Panc1 (cell line): ENCODE measurements at regions not wholly inside any gene's neighbourhood (a gene's known extent, or its start where the extent isn't known, plus 50 kb on each side); places are given as distances from the start of the nearest gene placed in this dataset.

Experiments used
- ATAC-seq: fragments of 200-7000 bp; cut with Tn5 transposase; 2 replicates; pipeline ENCODE4 v1.9.1; 2020; ENCODE audit warnings: mild to moderate bottlenecking, moderate library complexity
- BruUV-seq: library from RNA; stranded (reverse); fragments of 400-500 nt; replicated peaks from 2 replicates; lab custom pipeline; 2021; lab: Mats Ljungman, UMichigan
- CTCF ChIA-PET: fragments of 300-600 bp; sonication (Branson Sonifier 250); formaldehyde crosslinking; loops from one replicate; lab custom pipeline; 2022; ENCODE audit warnings: antibody characterized with exemption; lab: Charles Lee
- POLR2A ChIA-PET: fragments of 300-600 bp; sonication (Branson Sonifier 250); formaldehyde crosslinking; loops from one replicate; lab custom pipeline; 2022; ENCODE audit warnings: antibody characterized with exemption; lab: Charles Lee
- DNase-seq: peaks from one replicate; pipeline ENCODE4 v3.0.0-alpha.2; 2010; ENCODE audit warnings: low read depth, low spot score
- H3K27ac ChIP-seq: 2 replicates; pipeline ENCODE4 v1.5.1; 2011; ENCODE audit warnings: mild to moderate bottlenecking, low read length, inconsistent platforms
- H3K27me3 ChIP-seq: fragments of 200-500 bp; sonication (Bioruptor generic); 2 replicates; pipeline ENCODE4 v1.6.0; 2014; ENCODE audit warnings: low read length, inconsistent platforms; ENCODE audit not compliant: control insufficient read depth, insufficient read depth
- H3K36me3 ChIP-seq: fragments of 200-500 bp; sonication (Bioruptor generic); 2 replicates; pipeline ENCODE4 v1.5.1; 2014; ENCODE audit warnings: inconsistent platforms, mild to moderate bottlenecking, low read length, moderate library complexity; ENCODE audit not compliant: control insufficient read depth, insufficient read depth
- H3K4me1 ChIP-seq: 2 replicates; pipeline ENCODE4 v1.5.1; 2011; ENCODE audit warnings: inconsistent platforms, mild to moderate bottlenecking, low read length, moderate library complexity; ENCODE audit not compliant: control insufficient read depth, insufficient read depth
- H3K4me3 ChIP-seq, 2 experiments: 2 replicates each; pipeline ENCODE4 v1.5.1; 2011 to 2012; ENCODE audit warnings: low read depth in 2 of 2, low read length in 2 of 2, mild to moderate bottlenecking in 2 of 2, inconsistent platforms in 1 of 2, moderate library complexity in 1 of 2
- H3K9me3 ChIP-seq: fragments of 200-500 bp; sonication (Bioruptor generic); 2 replicates; pipeline ENCODE4 v1.5.1; 2014; ENCODE audit warnings: low read depth, mild to moderate bottlenecking, inconsistent platforms, low read length, moderate library complexity; ENCODE audit not compliant: control insufficient read depth, insufficient read depth
- CTCF ChIP-seq: fragments of 450-650 bp; IDR thresholded peaks from 2 replicates; pipeline ENCODE4 v1.5.1; 2017; ENCODE audit warnings: mild to moderate bottlenecking
- REST ChIP-seq, 2 experiments: IDR thresholded peaks; 2 replicates each; pipeline ENCODE4 v1.6.1; 2011 to 2012; ENCODE audit warnings: low read depth in 2 of 2, control low read depth in 1 of 2, low read length in 1 of 2, mild to moderate bottlenecking in 1 of 2, moderate library complexity in 1 of 2; ENCODE audit not compliant: insufficient read depth in 1 of 2
- TCF7L2 ChIP-seq: IDR thresholded peaks from 2 replicates; pipeline ENCODE4 v1.6.1; 2011; ENCODE audit warnings: mild to moderate bottlenecking, low read depth, low read length, inconsistent platforms
- in situ Hi-C: cut with HindIII; loops from 2 replicates; pipeline ENCODE4 v1.10.0; 2016; ENCODE audit warnings: low sequenced_read_pairs, low pct_unique_long_range_greater_than_20kb
- intact Hi-C: fragments of 100-400 bp; cut with micrococcal nuclease; formaldehyde crosslinking; loops from one replicate; pipeline ENCODE4 v1.10.0; 2022; ENCODE audit not compliant: unreplicated experiment

GRCh38 chr15:62782071-62782841 is 260.3 kb upstream of the TPM1 start:
- Histone ChIP-seq H3K9me3 (no peaks in the 10 kb centered on the region), H3K27me3 (no peaks in the 10 kb centered on the region), H3K4me1 (peaks cover 24% of the 10 kb centered on the region), H3K27ac (peak overlapping the region; percentile 64), H3K36me3 (no peaks in the 10 kb centered on the region), H3K4me3 (no peak overlapping the region)
- DNase-seq (peak; percentile 69), ATAC-seq (peak; percentile 95)
- TF ChIP-seq TCF7L2 (no peak), CTCF (peak; percentile 86)
- in situ Hi-C loops (no loop called here), intact Hi-C loops (loop anchor here (1.0 to 2.0 kb wide), 2 partner anchors 263 to 311 kb away; no protein-coding TSS in a partner anchor)
- CTCF ChIA-PET: interaction anchor here (0.5 to 1.6 kb wide), 5 partner anchors 40 to 312 kb away, joined by 3 to 11 read pairs (median 3); no protein-coding TSS in a partner anchor
- POLR2A ChIA-PET: interaction anchor here (0.6 kb wide), 1 partner anchor 271 kb away, joined by 10 read pairs; no protein-coding TSS in a partner anchor
- no TSS peak for BruUV-seq

- H3K4me3 ChIP-seq: no peak overlapping the region
- TF ChIP-seq CTCF: no peak
- TF ChIP-seq TCF7L2: no peak
- TF ChIP-seq REST (IDR thresholded peaks at IDR 0.05; ENCODE audit: insufficient read depth in 1 of 2, low read depth in 2 of 2, low read length in 1 of 2): no peak
- CTCF ChIA-PET: interaction anchor here (0.5 to 1.6 kb wide), 5 partner anchors 25 to 311 kb away, joined by 3 to 11 read pairs (median 3); no protein-coding TSS in a partner anchor
- H3K4me1 ChIP-seq: peaks cover 24% of the 10 kb centered on the region
- in situ Hi-C loops (no loop called here), intact Hi-C loops (loop anchor here (1.0 to 2.0 kb wide), 2 partner anchors 262 to 310 kb away; no protein-coding TSS in a partner anchor)
- no peaks in the 10 kb centered on the region for H3K9me3 ChIP-seq
- no peaks in the 10 kb centered on the region for H3K36me3 ChIP-seq
- POLR2A ChIA-PET: no interaction called here
- no TSS peak for BruUV-seq
- ATAC-seq: no peak
- H3K27ac ChIP-seq: peak overlapping the region; percentile 23
- no peaks in the 10 kb centered on the region for H3K27me3 ChIP-seq
- no peak for DNase-seq
Measured at GRCh38 chr15:62782896-62783295, 259.7 kb upstream of the TPM1 start.
